ENCODE measurements at regions not wholly inside any gene's neighbourhood (a gene's known extent, or its start where the extent isn't known, plus 50 kb on each side); places are given as distances from the start of the nearest gene placed in this dataset.

- no CpG with 5 or more reads among the region's 3 CpGs for WGBS (ENCODE audit: insufficient coverage, insufficient read length)
- Histone ChIP-seq H3K27ac (ENCODE audit: low read length) (no peak overlapping the region), H3K36me3 (ENCODE audit: control insufficient read depth, insufficient read depth, low read length) (no peaks in the 10 kb centered on the region), H3K9me3 (ENCODE audit: control insufficient read depth, insufficient read depth, low read length) (no peaks in the 10 kb centered on the region), H3K4me3 (ENCODE audit: low read length) (no peak overlapping the region), H3K27me3 (ENCODE audit: control insufficient read depth, insufficient read depth, low read length) (no peaks in the 10 kb centered on the region), H3K4me1 (ENCODE audit: control insufficient read depth, insufficient read depth, low read length) (peaks cover 3% of the 10 kb centered on the region; the same call in 1 of the 2 replicates)
- no peak for DNase-seq (ENCODE audit: low read depth, low spot score)
Measured at GRCh38 chr10:118948786-118949185, 80.7 kb upstream of the NANOS1 start.

GRCh38 chr10:118950190-118950680 lies 79.3 kb upstream of the NANOS1 start:
- H3K36me3 ChIP-seq (ENCODE audit: control insufficient read depth, insufficient read depth, low read length), result no peaks in the 10 kb centered on the region
- H3K27me3 ChIP-seq (ENCODE audit: control insufficient read depth, insufficient read depth, low read length), result no peaks in the 10 kb centered on the region
- H3K4me1 ChIP-seq (ENCODE audit: control insufficient read depth, insufficient read depth, low read length), result 0 out of 2 replicates have a peak, but pooled peaks cover under 1% of the 10 kb centered on the region
- H3K27ac ChIP-seq (ENCODE audit: low read length), result no peak overlapping the region
- DNase-seq (ENCODE audit: low read depth, low spot score), result no peak
- H3K9me3 ChIP-seq (ENCODE audit: control insufficient read depth, insufficient read depth, low read length), result no peaks in the 10 kb centered on the region
- H3K4me3 ChIP-seq (ENCODE audit: low read length), result no peak overlapping the region
- no CpG with 5 or more reads among the region's 1 CpG for WGBS (ENCODE audit: insufficient coverage, insufficient read length)

GRCh38 chr10:118950997-118951637 lies 78.4 kb upstream of the NANOS1 start:
- Histone ChIP-seq H3K36me3 (ENCODE audit: control insufficient read depth, insufficient read depth, low read length) (no peaks in the 10 kb centered on the region), H3K4me1 (ENCODE audit: control insufficient read depth, insufficient read depth, low read length) (no peaks in the 10 kb centered on the region; the same call in 1 of the 2 replicates), H3K27me3 (ENCODE audit: control insufficient read depth, insufficient read depth, low read length) (no peaks in the 10 kb centered on the region), H3K4me3 (ENCODE audit: low read length) (no peak overlapping the region), H3K27ac (ENCODE audit: low read length) (no peak overlapping the region), H3K9me3 (ENCODE audit: control insufficient read depth, insufficient read depth, low read length) (no peaks in the 10 kb centered on the region)
- no peak for DNase-seq (ENCODE audit: low read depth, low spot score)
- no CpG with 5 or more reads among the region's 11 CpGs for WGBS (ENCODE audit: insufficient coverage, insufficient read length)

GRCh38 chr10:118952493-118953295 lies 76.8 kb upstream of the NANOS1 start:
- WGBS (ENCODE audit: insufficient coverage, insufficient read length), result no CpG with 5 or more reads among the region's 5 CpGs

GRCh38 chr10:118953598-118954393 lies 75.7 kb upstream of the NANOS1 start:
- Histone ChIP-seq H3K36me3 (ENCODE audit: control insufficient read depth, insufficient read depth, low read length) (no peaks in the 10 kb centered on the region), H3K27me3 (ENCODE audit: control insufficient read depth, insufficient read depth, low read length) (no peaks in the 10 kb centered on the region), H3K4me1 (ENCODE audit: control insufficient read depth, insufficient read depth, low read length) (no peaks in the 10 kb centered on the region; the same call in 1 of the 2 replicates), H3K4me3 (ENCODE audit: low read length) (no peak overlapping the region), H3K9me3 (ENCODE audit: control insufficient read depth, insufficient read depth, low read length) (no peaks in the 10 kb centered on the region), H3K27ac (ENCODE audit: low read length) (no peak overlapping the region)
- WGBS (ENCODE audit: insufficient coverage, insufficient read length), result no CpG with 5 or more reads among the region's 3 CpGs
- no peak for DNase-seq (ENCODE audit: low read depth, low spot score)

More at GRCh38 chr10:118952493-118953295, 76.8 kb upstream of the NANOS1 start:
- Histone ChIP-seq H3K27me3 (ENCODE audit: control insufficient read depth, insufficient read depth, low read length) (no peaks in the 10 kb centered on the region), H3K36me3 (ENCODE audit: control insufficient read depth, insufficient read depth, low read length) (no peaks in the 10 kb centered on the region), H3K27ac (ENCODE audit: low read length) (no peak overlapping the region), H3K4me1 (ENCODE audit: control insufficient read depth, insufficient read depth, low read length) (no peaks in the 10 kb centered on the region; the same call in 1 of the 2 replicates), H3K9me3 (ENCODE audit: control insufficient read depth, insufficient read depth, low read length) (no peaks in the 10 kb centered on the region), H3K4me3 (ENCODE audit: low read length) (no peak overlapping the region)
- DNase-seq (ENCODE audit: low read depth, low spot score), result no peak

DNA sequence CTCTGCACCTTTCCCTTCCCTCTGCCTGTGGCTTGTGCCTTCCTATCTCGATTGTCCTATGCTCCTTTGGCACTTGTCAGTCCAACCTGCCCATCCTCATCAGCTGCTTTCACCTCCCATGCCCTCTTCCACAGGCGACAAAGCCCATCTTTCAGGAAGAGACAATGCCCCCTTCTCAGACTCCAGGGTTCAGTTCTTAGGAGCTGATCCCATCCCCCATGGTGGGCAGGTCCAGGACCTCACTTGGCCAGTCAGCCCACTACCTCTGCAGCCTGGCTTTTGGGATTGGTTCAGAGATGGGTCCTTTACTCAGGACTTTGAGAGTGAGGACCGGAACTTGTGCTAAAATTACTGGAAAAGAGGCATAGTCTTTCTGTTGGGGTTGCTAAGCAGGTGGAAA lies 74.0 kb upstream of the NANOS1 start:
- Histone ChIP-seq H3K4me1 (ENCODE audit: control insufficient read depth, insufficient read depth, low read length) (no peaks in the 10 kb centered on the region; the same call in 1 of the 2 replicates), H3K27me3 (ENCODE audit: control insufficient read depth, insufficient read depth, low read length) (no peaks in the 10 kb centered on the region), H3K27ac (ENCODE audit: low read length) (no peak overlapping the region), H3K36me3 (ENCODE audit: control insufficient read depth, insufficient read depth, low read length) (no peaks in the 10 kb centered on the region), H3K9me3 (ENCODE audit: control insufficient read depth, insufficient read depth, low read length) (no peaks in the 10 kb centered on the region), H3K4me3 (ENCODE audit: low read length) (no peak overlapping the region)
- no peak for DNase-seq (ENCODE audit: low read depth, low spot score)
- WGBS (ENCODE audit: insufficient coverage, insufficient read length), result no CpG with 5 or more reads among the region's 3 CpGs

- DNase-seq (ENCODE audit: low read depth, low spot score), result no peak
- WGBS (ENCODE audit: insufficient coverage, insufficient read length), result no CpG with 5 or more reads among the region's 4 CpGs
- Histone ChIP-seq H3K4me3 (ENCODE audit: low read length) (no peak overlapping the region), H3K36me3 (ENCODE audit: control insufficient read depth, insufficient read depth, low read length) (no peaks in the 10 kb centered on the region), H3K27ac (ENCODE audit: low read length) (no peak overlapping the region), H3K9me3 (ENCODE audit: control insufficient read depth, insufficient read depth, low read length) (no peaks in the 10 kb centered on the region), H3K27me3 (ENCODE audit: control insufficient read depth, insufficient read depth, low read length) (no peaks in the 10 kb centered on the region), H3K4me1 (ENCODE audit: control insufficient read depth, insufficient read depth, low read length) (no peaks in the 10 kb centered on the region; the same call in 1 of the 2 replicates)
Measured at GRCh38 chr10:118955951-118956801, 73.3 kb upstream of the NANOS1 start.

GRCh38 chr10:118956802-118957442 lies 72.6 kb upstream of the NANOS1 start:
- no peak overlapping the region for H3K4me3 ChIP-seq (ENCODE audit: low read length)
- no peak overlapping the region for H3K27ac ChIP-seq (ENCODE audit: low read length)
- no peaks in the 10 kb centered on the region; the same call in 1 of the 2 replicates for H3K4me1 ChIP-seq (ENCODE audit: control insufficient read depth, insufficient read depth, low read length)
- H3K27me3 ChIP-seq (ENCODE audit: control insufficient read depth, insufficient read depth, low read length), result no peaks in the 10 kb centered on the region
- no peaks in the 10 kb centered on the region for H3K36me3 ChIP-seq (ENCODE audit: control insufficient read depth, insufficient read depth, low read length)
- no peak for DNase-seq (ENCODE audit: low read depth, low spot score)
- no CpG with 5 or more reads among the region's 5 CpGs for WGBS (ENCODE audit: insufficient coverage, insufficient read length)
- no peaks in the 10 kb centered on the region for H3K9me3 ChIP-seq (ENCODE audit: control insufficient read depth, insufficient read depth, low read length)

DNA sequence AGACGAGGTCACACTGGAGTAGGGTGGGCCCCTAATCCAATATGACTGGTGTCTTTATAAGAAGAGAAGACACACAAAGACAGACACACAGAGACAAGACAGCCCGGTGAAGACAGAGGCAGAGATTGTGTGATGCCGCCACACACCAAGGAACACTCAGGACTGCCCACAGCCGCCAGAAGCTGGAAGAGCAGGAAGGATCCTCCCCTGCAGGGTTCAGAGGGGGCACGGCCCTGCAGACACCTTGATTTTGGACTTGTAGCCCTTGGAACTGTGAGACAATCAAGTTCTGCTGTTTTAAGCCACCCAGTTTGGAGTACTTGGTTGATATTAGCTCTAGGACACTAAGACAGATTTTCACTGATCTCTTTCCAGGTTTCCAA lies 72.1 kb upstream of the NANOS1 start:
- Histone ChIP-seq H3K4me3 (ENCODE audit: low read length) (no peak overlapping the region), H3K27ac (ENCODE audit: low read length) (no peak overlapping the region), H3K9me3 (ENCODE audit: control insufficient read depth, insufficient read depth, low read length) (no peaks in the 10 kb centered on the region), H3K27me3 (ENCODE audit: control insufficient read depth, insufficient read depth, low read length) (no peaks in the 10 kb centered on the region), H3K4me1 (ENCODE audit: control insufficient read depth, insufficient read depth, low read length) (no peaks in the 10 kb centered on the region; the same call in 1 of the 2 replicates), H3K36me3 (ENCODE audit: control insufficient read depth, insufficient read depth, low read length) (no peaks in the 10 kb centered on the region)
- WGBS (ENCODE audit: insufficient coverage, insufficient read length), result no CpG with 5 or more reads among the region's 5 CpGs
- DNase-seq (ENCODE audit: low read depth, low spot score), result no peak
